PC-3 (cell line): ENCODE measurements at regions not wholly inside any gene's neighbourhood (a gene's known extent, or its start where the extent isn't known, plus 50 kb on each side); places are given as distances from the start of the nearest gene placed in this dataset.

Experiments used
- ATAC-seq: fragments of 200-7000 bp; cut with Tn5 transposase; 2 replicates; pipeline ENCODE4 v1.9.1; 2020; ENCODE audit warnings: mild to moderate bottlenecking, moderate library complexity
- BruUV-seq: library from RNA; stranded (reverse); fragments of 400-500 nt; replicated peaks from 2 replicates; lab custom pipeline; 2021; lab: Mats Ljungman, UMichigan
- CTCF ChIA-PET: fragments of 300-600 bp; sonication (Branson Sonifier 250); formaldehyde crosslinking; loops from one replicate; lab custom pipeline; 2022; ENCODE audit warnings: antibody characterized with exemption; lab: Charles Lee
- POLR2A ChIA-PET: fragments of 300-600 bp; sonication (Branson Sonifier 250); formaldehyde crosslinking; loops from one replicate; lab custom pipeline; 2022; ENCODE audit warnings: antibody characterized with exemption; ENCODE audit not compliant: unreplicated experiment; lab: Charles Lee
- DNase-seq: peaks from one replicate; pipeline ENCODE4 v3.0.0-alpha.2; 2015
- H2AFZ ChIP-seq: fragments of 300-600 bp; sonication (generic); 2 replicates; pipeline ENCODE4 v1.6.0; 2016; ENCODE audit warnings: antibody characterized with exemption, low read length
- H3F3A ChIP-seq: fragments of 300-600 bp; sonication (generic); one replicate; pipeline ENCODE4 v1.6.0; 2017; ENCODE audit warnings: antibody characterized with exemption, low read length, control low read depth, mild to moderate bottlenecking; ENCODE audit not compliant: unreplicated experiment
- H3K27ac ChIP-seq: fragments of 300-600 bp; sonication (generic); 2 replicates; pipeline ENCODE4 v1.5.1; 2016; ENCODE audit warnings: mild to moderate bottlenecking, low read length
- H3K27me3 ChIP-seq: fragments of 300-600 bp; sonication (generic); 2 replicates; pipeline ENCODE4 v1.6.1; 2016; ENCODE audit warnings: low read length, mixed read lengths
- H3K36me3 ChIP-seq: fragments of 300-600 bp; sonication (generic); 2 replicates; pipeline ENCODE4 v1.6.1; 2016; ENCODE audit warnings: low read depth, mixed run types, low read length, mixed read lengths
- H3K4me1 ChIP-seq: fragments of 300-600 bp; sonication (generic); 2 replicates; pipeline ENCODE4 v1.5.1; 2016; ENCODE audit warnings: low read length; ENCODE audit not compliant: insufficient read depth
- H3K4me2 ChIP-seq: fragments of 300-600 bp; sonication (generic); 2 replicates; pipeline ENCODE4 v1.6.0; 2016; ENCODE audit warnings: low read length
- H3K4me3 ChIP-seq: fragments of 300-600 bp; sonication (generic); 2 replicates; pipeline ENCODE4 v1.5.1; 2016; ENCODE audit warnings: mild to moderate bottlenecking, low read length, mixed read lengths
- H3K79me2 ChIP-seq: fragments of 300-600 bp; sonication (generic); 2 replicates; pipeline ENCODE4 v1.6.1; 2017; ENCODE audit warnings: low read length, mixed read lengths
- H3K9ac ChIP-seq: fragments of 300-600 bp; sonication (generic); 2 replicates; pipeline ENCODE4 v1.6.0; 2016; ENCODE audit warnings: mild to moderate bottlenecking, low read length
- H3K9me2 ChIP-seq: fragments of 300-600 bp; sonication (generic); replicated peaks from 2 replicates; pipeline ENCODE4 v1.6.1; 2016; ENCODE audit warnings: mixed run types, low read length, mixed read lengths
- H3K9me3 ChIP-seq: fragments of 300-600 bp; sonication (generic); 2 replicates; pipeline ENCODE4 v1.6.1; 2016; ENCODE audit warnings: low read length, mixed read lengths
- H4K20me1 ChIP-seq: fragments of 300-600 bp; sonication (generic); 2 replicates; pipeline ENCODE4 v1.6.1; 2016; ENCODE audit warnings: low read length, mixed read lengths
- EZH2 ChIP-seq: fragments of 300-600 bp; sonication (generic); IDR thresholded peaks from one replicate; pipeline ENCODE4 v1.6.1; 2017; ENCODE audit warnings: antibody characterized with exemption, mild to moderate bottlenecking, low read length; ENCODE audit not compliant: unreplicated experiment
- EZH2phosphoT487 ChIP-seq: fragments of 300-600 bp; sonication (generic); IDR thresholded peaks from 2 replicates; pipeline ENCODE4 v1.6.1; 2018; ENCODE audit warnings: mild to moderate bottlenecking, antibody characterized with exemption, low read length, borderline replicate concordance
- intact Hi-C: fragments of 100-400 bp; cut with micrococcal nuclease; formaldehyde crosslinking; loops from 2 replicates; pipeline ENCODE4 v1.9.0; 2023
- TF ChIP-seq, protein P1 (sequence below): fragments of 300-600 bp; sonication (generic); conservative IDR thresholded peaks from 2 replicates; pipeline ENCODE4 v1.5.1; 2017; ENCODE audit warnings: antibody characterized with exemption, low read depth, mild to moderate bottlenecking, low read length

DNA sequence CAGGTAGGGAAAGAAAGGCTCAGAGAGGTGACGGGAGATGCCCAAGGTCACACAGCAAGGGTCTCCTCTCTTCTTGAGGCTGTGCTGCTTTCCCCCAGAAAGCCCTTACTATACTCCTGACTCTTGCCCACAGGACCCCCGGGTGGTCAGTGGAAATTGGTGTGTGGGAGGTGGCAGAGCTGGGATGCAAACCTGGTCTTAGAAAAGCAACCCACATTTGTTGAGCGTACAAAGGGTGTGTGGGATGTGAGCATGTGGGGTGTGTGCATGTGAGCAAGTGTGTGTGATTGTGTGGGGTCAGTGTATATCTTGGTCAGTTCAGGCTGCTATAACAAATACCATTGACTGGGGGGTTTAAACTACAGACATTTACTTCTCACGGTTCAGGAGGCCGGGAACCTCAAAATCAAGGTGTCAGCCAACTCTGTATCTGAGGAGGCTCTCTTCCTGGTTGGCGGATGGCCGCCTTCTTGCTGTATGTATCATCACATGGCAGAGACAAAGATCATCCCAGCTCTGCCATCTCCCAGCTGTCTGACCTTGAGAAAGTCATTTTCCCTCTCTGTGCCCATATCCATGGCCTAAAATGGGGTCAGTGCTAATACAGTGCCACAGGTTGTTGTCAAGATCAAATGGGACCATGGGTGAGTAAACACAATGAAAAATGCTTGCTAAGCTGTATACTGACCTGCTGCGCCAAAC is 268.5 kb downstream of the PTPRU start:
- no peak overlapping the region for H2AFZ ChIP-seq

DNA sequence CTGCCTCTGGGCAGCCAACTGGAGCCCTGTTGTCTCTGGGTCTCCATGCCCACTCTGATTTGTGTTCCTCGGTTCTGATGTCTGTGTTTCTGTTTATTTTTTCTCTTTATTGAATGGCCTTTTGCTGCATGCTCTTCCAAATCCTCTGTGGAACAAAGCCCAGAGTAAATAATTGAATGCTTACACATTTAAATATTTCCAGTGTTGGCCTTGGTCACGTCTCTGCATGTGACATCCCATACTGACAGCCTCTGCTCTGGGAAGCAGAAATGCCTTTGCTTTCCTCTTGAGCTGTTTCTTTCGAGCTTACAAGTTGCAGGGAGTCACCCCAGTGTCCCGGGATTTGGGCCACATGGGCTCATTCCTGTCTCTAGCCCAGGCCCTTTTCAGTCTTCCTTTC is 267.9 kb downstream of the PTPRU start:
- DNase-seq, result no peak
- no peak overlapping the region for H3K4me2 ChIP-seq
- H3K9ac ChIP-seq, result no peak overlapping the region
- H3K4me1 ChIP-seq, result no peaks in the 10 kb centered on the region
- H3K4me3 ChIP-seq, result no peak overlapping the region
- H3K9me3 ChIP-seq, result no peaks in the 10 kb centered on the region
- no peak for ATAC-seq
- BruUV-seq, result no TSS peak
- H3K27me3 ChIP-seq, result 0 out of 2 replicates have a peak, but pooled peaks cover 2% of the 10 kb centered on the region
- ChIA-PET POLR2A (no interaction called here), CTCF (no interaction called here)
- H4K20me1 ChIP-seq, result no peaks in the 10 kb centered on the region
- H3F3A ChIP-seq, result no peaks in the 10 kb centered on the region
- no peaks in the 10 kb centered on the region for H3K9me2 ChIP-seq
- H3K36me3 ChIP-seq, result no peaks in the 10 kb centered on the region
- H3K79me2 ChIP-seq, result no peaks in the 10 kb centered on the region
- intact Hi-C loops, result no loop called here
- H2AFZ ChIP-seq, result no peak overlapping the region
- no peak overlapping the region for H3K27ac ChIP-seq
- no peak for TF ChIP-seq EZH2phosphoT487
- TF ChIP-seq EZH2, result no peak
- TF ChIP-seq, protein P1, sequence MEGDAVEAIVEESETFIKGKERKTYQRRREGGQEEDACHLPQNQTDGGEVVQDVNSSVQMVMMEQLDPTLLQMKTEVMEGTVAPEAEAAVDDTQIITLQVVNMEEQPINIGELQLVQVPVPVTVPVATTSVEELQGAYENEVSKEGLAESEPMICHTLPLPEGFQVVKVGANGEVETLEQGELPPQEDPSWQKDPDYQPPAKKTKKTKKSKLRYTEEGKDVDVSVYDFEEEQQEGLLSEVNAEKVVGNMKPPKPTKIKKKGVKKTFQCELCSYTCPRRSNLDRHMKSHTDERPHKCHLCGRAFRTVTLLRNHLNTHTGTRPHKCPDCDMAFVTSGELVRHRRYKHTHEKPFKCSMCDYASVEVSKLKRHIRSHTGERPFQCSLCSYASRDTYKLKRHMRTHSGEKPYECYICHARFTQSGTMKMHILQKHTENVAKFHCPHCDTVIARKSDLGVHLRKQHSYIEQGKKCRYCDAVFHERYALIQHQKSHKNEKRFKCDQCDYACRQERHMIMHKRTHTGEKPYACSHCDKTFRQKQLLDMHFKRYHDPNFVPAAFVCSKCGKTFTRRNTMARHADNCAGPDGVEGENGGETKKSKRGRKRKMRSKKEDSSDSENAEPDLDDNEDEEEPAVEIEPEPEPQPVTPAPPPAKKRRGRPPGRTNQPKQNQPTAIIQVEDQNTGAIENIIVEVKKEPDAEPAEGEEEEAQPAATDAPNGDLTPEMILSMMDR, result no peak

More for the DNA sequence above, 268.5 kb downstream of the PTPRU start:
- CTCF ChIA-PET, result no interaction called here
- Histone ChIP-seq H3K9me2 (no peaks in the 10 kb centered on the region), H3K9ac (no peak overlapping the region), H3K4me3 (no peak overlapping the region), H3K4me2 (no peak overlapping the region), H3K27me3 (0 out of 2 replicates have a peak, but pooled peaks cover 7% of the 10 kb centered on the region), H3K4me1 (no peaks in the 10 kb centered on the region), H3K27ac (no peak overlapping the region), H3K9me3 (no peaks in the 10 kb centered on the region), H3F3A (no peaks in the 10 kb centered on the region), H3K36me3 (no peaks in the 10 kb centered on the region), H4K20me1 (no peaks in the 10 kb centered on the region), H3K79me2 (no peaks in the 10 kb centered on the region)
- POLR2A ChIA-PET, result no interaction called here
- intact Hi-C loops, result no loop called here
- ATAC-seq (no peak), DNase-seq (no peak)
- TF ChIP-seq EZH2 (no peak), EZH2phosphoT487 (no peak)
- TF ChIP-seq, protein P1, result no peak
- no TSS peak for BruUV-seq
